ENCODE measurements at regions not wholly inside any gene's neighbourhood (a gene's known extent, or its start where the extent isn't known, plus 50 kb on each side); places are given as distances from the start of the nearest gene placed in this dataset.

DNA sequence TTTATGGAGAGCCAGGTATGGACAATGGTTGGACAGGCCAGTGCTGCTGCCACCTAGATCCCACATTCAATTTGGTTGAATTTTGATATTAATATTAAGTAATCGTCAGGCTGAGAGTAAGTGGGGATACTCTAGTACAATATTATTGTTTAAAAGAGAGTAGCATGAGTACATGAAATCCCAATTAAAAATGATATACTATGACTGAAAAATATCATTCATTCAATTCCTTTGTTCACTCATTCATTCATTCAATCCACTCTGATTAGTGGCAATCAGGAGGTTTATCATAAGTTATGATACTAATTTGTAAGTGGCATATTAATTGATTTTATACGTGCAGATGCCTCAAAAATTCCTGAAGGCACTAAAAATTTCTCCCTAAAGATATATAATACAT lies 224.2 kb downstream of the DMRT2 start:
- DNase-seq = no peak
- Mint-ChIP-seq H3K27ac (no peak overlapping the region), H3K4me3 (no peak overlapping the region), H3K9me3 (no peaks in the 10 kb centered on the region), H3K4me1 (ENCODE audit: low read depth) (no peaks in the 10 kb centered on the region), H3K27me3 (peaks cover 3% of the 10 kb centered on the region), H3K36me3 (no peaks in the 10 kb centered on the region)
- intact Hi-C loops (cut with micrococcal nuclease) = no loop called here
- ChIA-PET POLR2A (no interaction called here), CTCF (no interaction called here)

DNA sequence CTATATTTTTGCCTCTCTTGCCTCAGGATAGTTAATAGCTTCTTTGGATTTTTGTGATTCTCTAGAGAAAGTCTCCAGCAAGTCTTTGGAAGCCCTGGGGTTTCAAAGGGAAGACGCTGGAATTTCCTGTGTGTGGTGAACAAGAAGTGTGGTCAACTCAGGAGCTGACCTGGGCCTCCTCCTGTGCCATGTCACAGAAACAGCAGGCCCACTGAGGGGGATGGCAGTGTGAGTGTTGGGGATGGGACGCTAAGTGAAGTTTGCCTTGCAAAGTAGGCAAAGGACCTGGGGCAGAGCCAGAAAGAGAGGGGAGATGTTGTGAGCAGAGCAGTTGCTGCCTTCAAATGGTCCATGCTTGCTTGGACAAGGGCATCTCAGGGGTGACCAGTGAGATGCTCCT lies 226.3 kb downstream of the DMRT2 start:
- H3K36me3 Mint-ChIP-seq = no peaks in the 10 kb centered on the region
- CTCF ChIA-PET = no interaction called here
- no peak overlapping the region for H3K4me3 Mint-ChIP-seq
- intact Hi-C loops (cut with micrococcal nuclease) = no loop called here
- H3K27ac Mint-ChIP-seq = no peak overlapping the region
- POLR2A ChIA-PET = no interaction called here
- H3K9me3 Mint-ChIP-seq = no peaks in the 10 kb centered on the region
- no peaks in the 10 kb centered on the region for H3K4me1 Mint-ChIP-seq (ENCODE audit: low read depth)
- H3K27me3 Mint-ChIP-seq = peaks cover 3% of the 10 kb centered on the region
- no peak for DNase-seq

DNA sequence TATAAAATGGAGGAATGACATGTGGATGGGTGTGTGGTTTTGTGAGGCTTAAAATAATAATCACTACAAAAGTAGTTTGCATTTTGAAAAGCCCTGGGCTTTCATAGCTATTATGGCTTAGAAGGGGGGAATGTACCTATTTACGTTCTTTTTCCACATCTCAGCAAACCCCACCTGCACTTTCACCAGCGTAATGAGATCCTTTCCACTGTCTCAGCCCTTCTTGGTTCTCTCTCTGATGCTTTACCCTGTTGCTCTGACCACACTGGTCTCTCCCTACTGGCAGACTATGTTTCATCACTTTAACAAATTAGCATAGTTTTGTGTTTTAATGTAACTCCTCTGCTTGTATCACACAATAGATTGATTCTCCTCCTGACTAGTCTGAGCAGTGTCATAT lies 234.6 kb downstream of the DMRT2 start:
- no peak for DNase-seq
- intact Hi-C loops (cut with micrococcal nuclease) = no loop called here
- peaks cover 2% of the 10 kb centered on the region for H3K9me3 Mint-ChIP-seq
- ChIA-PET CTCF (no interaction called here), POLR2A (no interaction called here)
- H3K27me3 Mint-ChIP-seq = no peaks in the 10 kb centered on the region
- H3K4me3 Mint-ChIP-seq = no peak overlapping the region
- no peaks in the 10 kb centered on the region for H3K4me1 Mint-ChIP-seq (ENCODE audit: low read depth)
- H3K27ac Mint-ChIP-seq = no peak overlapping the region
- H3K36me3 Mint-ChIP-seq = no peaks in the 10 kb centered on the region

DNA sequence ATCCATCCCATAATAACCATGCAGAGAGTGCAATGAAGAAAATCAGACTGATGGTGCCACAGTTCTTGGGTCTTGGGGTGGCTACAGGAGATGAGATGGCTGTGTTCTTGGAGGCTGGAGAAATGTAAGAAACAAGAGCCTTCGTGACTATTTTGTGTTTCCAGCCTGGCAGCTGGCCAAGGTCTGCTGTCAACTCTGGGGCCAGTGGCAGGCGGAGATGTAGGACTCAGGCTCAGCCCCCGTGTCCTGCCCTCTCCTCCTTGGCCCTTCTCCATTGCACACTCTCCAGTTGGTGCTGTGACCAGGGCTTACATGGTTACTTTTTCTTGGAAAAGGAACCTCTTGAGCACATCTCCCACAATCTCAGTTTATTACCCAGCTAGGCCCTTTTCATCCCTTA lies 235.4 kb downstream of the DMRT2 start:
- POLR2A ChIA-PET = no interaction called here
- no peak for DNase-seq
- no peak overlapping the region for H3K27ac Mint-ChIP-seq
- CTCF ChIA-PET = no interaction called here
- H3K9me3 Mint-ChIP-seq = peaks cover 2% of the 10 kb centered on the region
- no peaks in the 10 kb centered on the region for H3K36me3 Mint-ChIP-seq
- no peaks in the 10 kb centered on the region for H3K27me3 Mint-ChIP-seq
- intact Hi-C loops (cut with micrococcal nuclease) = no loop called here
- no peak overlapping the region for H3K4me3 Mint-ChIP-seq
- H3K4me1 Mint-ChIP-seq (ENCODE audit: low read depth) = no peaks in the 10 kb centered on the region

DNA sequence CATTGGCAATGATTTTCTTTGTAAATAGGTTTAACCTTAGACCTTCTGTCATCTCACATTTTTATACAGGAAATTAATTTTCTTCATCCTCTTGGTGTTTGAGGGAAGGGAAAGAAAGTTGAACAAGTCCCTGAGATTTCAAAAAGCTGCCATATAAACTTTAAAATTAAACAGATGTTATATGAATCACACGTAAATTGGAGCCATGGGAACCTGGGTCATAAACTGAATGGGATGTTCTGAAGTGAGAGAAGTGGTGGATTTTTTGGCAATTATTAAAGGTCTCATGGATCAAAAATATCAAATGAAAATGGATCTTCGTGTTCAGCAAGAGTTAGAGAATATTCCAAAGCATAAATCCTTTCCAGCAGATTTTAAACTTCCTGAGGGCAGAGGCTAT lies 242.2 kb downstream of the DMRT2 start:
- CTCF ChIA-PET = no interaction called here
- POLR2A ChIA-PET = no interaction called here
- Mint-ChIP-seq H3K27ac (no peak overlapping the region), H3K27me3 (peaks cover 2% of the 10 kb centered on the region), H3K4me3 (no peak overlapping the region), H3K36me3 (no peaks in the 10 kb centered on the region), H3K4me1 (ENCODE audit: low read depth) (no peaks in the 10 kb centered on the region), H3K9me3 (no peaks in the 10 kb centered on the region)
- no peak for DNase-seq
- intact Hi-C loops (cut with micrococcal nuclease) = no loop called here

DNA sequence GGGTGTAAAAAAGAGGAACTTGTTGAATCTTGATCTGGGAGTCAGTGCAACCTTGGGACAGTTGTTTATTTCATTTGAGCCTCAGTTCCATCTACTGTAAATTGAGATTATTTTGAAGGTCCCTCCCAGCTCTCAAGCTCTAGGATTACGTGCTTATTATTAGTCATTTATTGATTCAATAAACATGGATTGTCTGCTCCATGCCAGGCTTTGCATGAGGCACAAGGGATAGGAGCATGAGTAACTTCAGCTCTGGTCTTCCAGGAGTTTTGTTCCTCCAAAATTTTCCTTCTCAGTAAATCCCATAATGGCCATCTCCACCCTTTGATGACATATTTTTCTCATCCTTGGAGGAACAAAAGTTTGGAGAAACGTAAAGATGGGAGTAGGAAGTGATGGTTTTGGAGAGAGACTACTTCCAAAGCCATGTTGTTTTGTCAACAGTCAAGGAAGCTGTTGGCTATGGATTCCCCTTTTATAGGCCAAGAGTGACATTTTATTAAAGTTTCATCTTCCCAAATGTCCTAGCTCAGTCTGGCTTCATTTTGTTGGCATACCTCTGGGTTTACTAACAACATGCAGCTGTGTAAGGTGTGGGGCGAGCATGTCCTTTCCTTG lies 244.6 kb downstream of the DMRT2 start:
- DNase-seq = no peak
- POLR2A ChIA-PET = no interaction called here
- Mint-ChIP-seq H3K4me3 (no peak overlapping the region), H3K36me3 (no peaks in the 10 kb centered on the region), H3K27ac (no peak overlapping the region), H3K4me1 (ENCODE audit: low read depth) (no peaks in the 10 kb centered on the region), H3K27me3 (peaks cover 2% of the 10 kb centered on the region), H3K9me3 (no peaks in the 10 kb centered on the region)
- intact Hi-C loops (cut with micrococcal nuclease) = no loop called here
- CTCF ChIA-PET = no interaction called here

DNA sequence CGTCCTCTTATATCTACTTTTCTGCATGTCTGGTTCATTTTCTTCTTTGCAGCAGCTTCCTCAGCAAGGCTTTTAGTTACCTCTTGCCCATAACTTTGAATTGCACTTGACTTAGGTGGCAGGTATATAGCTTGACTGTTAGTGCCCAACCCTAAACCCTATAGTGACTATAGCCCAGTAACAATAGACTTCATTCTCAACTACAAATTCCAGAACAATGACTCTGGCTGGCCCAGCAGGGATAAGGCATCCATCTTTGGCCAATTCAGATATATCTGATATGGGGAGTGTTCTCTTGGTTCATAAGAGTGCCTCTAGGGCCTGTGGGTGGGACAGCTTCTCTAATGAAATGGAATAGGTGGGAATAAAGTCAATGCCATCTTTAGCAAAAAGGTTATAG lies 246.2 kb downstream of the DMRT2 start:
- Mint-ChIP-seq H3K4me3 (no peak overlapping the region), H3K27me3 (peaks cover 2% of the 10 kb centered on the region), H3K9me3 (no peaks in the 10 kb centered on the region), H3K36me3 (no peaks in the 10 kb centered on the region), H3K27ac (no peak overlapping the region), H3K4me1 (ENCODE audit: low read depth) (no peaks in the 10 kb centered on the region)
- CTCF ChIA-PET = no interaction called here
- DNase-seq = no peak
- intact Hi-C loops (cut with micrococcal nuclease) = no loop called here
- POLR2A ChIA-PET = no interaction called here

DNA sequence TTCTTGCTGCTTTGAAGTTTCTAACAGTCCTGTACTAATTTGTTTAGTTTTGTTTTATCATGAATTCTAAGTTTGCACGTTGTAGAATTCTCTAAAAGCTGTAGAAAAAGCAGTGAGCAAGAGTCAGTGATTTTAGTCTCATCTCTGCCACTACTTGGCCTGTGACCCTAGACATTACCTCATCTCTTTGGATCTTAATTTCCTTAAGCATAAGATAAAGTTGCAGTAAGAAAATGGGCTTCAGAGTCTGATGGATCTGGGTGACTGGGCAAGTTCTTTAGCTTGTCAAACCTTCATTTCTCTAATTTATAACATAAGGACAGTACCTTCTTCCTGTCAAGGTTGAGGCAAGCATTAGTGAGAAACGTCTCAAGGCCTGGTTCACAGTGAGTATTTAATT lies 247.9 kb downstream of the DMRT2 start:
- no peaks in the 10 kb centered on the region for H3K9me3 Mint-ChIP-seq
- intact Hi-C loops (cut with micrococcal nuclease) = no loop called here
- DNase-seq = no peak
- H3K4me1 Mint-ChIP-seq (ENCODE audit: low read depth) = no peaks in the 10 kb centered on the region
- CTCF ChIA-PET = no interaction called here
- no peak overlapping the region for H3K27ac Mint-ChIP-seq
- no peaks in the 10 kb centered on the region for H3K36me3 Mint-ChIP-seq
- H3K4me3 Mint-ChIP-seq = no peak overlapping the region
- H3K27me3 Mint-ChIP-seq = no peaks in the 10 kb centered on the region
- POLR2A ChIA-PET = no interaction called here

DNA sequence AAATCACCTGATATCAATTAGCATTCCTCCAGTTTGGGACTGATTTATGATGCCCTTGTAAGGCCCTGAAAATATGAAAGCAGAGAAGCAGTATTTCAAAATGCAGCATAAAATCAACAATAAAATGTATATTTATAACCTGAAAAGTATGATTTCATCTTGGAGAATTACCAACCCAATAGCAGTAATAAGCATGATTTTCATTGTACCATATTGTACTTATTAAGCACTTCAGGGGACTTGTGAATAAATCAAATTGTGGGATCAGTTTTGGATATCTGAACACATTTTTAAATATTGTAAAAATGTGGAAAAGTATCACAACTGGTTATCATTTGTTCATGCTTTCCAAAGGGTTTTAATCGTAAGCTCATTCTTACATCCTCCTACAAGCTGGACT lies 250.8 kb downstream of the DMRT2 start:
- no peak for DNase-seq
- intact Hi-C loops (cut with micrococcal nuclease) = no loop called here
- POLR2A ChIA-PET = no interaction called here

DNA sequence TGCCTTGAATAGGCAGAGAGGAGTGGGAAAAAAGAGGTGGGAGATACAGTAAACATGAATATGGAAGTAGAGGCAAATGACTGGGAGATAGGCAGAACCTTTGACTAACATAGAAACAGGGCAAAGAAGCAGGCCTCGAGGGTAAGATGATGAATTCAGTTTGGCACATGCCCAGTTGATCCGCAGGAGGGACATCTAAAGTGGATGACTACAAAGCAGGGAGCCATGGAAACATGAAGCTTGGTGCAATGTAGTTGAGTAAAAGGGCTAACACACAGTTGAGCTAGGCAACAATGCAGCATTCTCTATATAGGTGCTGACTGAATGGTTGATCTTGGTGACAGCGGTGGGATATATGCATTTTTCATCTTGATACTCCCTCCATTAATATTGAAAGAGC lies 253.8 kb downstream of the DMRT2 start:
- DNase-seq = no peak
- H3K27ac Mint-ChIP-seq = no peak overlapping the region
- no peak overlapping the region for H3K4me3 Mint-ChIP-seq
- ChIA-PET POLR2A (no interaction called here), CTCF (no interaction called here)
- no peaks in the 10 kb centered on the region for H3K4me1 Mint-ChIP-seq (ENCODE audit: low read depth)
- no peaks in the 10 kb centered on the region for H3K9me3 Mint-ChIP-seq
- H3K36me3 Mint-ChIP-seq = no peaks in the 10 kb centered on the region
- intact Hi-C loops (cut with micrococcal nuclease) = no loop called here
- H3K27me3 Mint-ChIP-seq = no peaks in the 10 kb centered on the region

More for the DNA sequence above, 250.8 kb downstream of the DMRT2 start:
- H3K27ac Mint-ChIP-seq = no peak overlapping the region
- H3K4me1 Mint-ChIP-seq (ENCODE audit: low read depth) = no peaks in the 10 kb centered on the region
- no peaks in the 10 kb centered on the region for H3K27me3 Mint-ChIP-seq
- no peaks in the 10 kb centered on the region for H3K9me3 Mint-ChIP-seq
- no peak overlapping the region for H3K4me3 Mint-ChIP-seq
- CTCF ChIA-PET = no interaction called here
- H3K36me3 Mint-ChIP-seq = no peaks in the 10 kb centered on the region

DNA sequence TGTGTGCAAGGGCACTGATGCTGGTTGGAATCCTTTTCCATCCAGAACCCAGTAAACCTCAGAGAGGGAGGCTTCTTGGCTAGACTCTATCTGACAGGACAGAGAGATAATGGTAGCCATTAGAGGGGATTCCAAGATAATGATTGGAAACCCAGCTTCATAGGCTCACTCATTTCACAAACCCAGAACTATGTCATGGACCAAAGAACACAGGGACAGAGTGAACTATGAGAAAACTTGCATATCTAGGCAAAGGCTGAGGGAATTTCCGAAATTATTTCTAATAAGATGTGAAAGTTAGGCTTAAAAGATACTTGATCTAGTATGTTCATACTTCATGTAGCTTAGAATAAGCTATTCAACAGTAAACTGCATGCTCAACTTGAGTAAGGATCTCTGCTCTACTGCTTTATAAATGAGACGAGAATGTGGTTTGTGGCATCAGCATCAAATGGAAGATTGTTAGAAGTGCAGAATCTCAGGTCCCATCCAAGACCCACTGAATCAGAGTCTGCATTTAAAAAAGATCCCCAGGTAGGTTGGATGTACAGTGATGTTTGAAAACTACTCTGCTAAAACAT lies 261.4 kb downstream of the DMRT2 start:
- H3K27me3 Mint-ChIP-seq = no peaks in the 10 kb centered on the region
- intact Hi-C loops (cut with micrococcal nuclease) = no loop called here
- POLR2A ChIA-PET = no interaction called here
- H3K4me1 Mint-ChIP-seq (ENCODE audit: low read depth) = no peaks in the 10 kb centered on the region
- CTCF ChIA-PET = no interaction called here
- H3K9me3 Mint-ChIP-seq = peaks cover 7% of the 10 kb centered on the region
- H3K4me3 Mint-ChIP-seq = no peak overlapping the region
- no peak overlapping the region for H3K27ac Mint-ChIP-seq
- H3K36me3 Mint-ChIP-seq = no peaks in the 10 kb centered on the region
- DNase-seq = no peak

DNA sequence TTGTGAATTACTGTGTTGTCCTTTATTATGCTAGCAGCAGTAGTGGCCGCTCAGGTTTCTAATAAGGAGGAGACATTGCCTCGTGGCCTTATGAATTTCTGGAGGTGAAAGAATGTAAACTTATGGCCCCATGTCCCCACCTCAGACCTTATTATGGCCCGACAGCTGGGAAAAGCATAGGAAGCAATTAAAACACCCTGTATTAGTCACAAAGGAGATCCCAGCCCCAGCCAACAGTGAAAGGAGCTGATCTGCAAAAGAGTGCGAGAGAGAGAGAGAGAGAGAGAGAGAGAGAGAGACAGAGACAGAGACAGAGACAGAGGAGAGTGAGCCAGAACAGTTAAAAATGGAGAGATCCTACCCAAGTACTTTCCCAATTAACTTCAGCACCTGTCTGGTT lies 269.3 kb downstream of the DMRT2 start:
- DNase-seq = no peak
- POLR2A ChIA-PET = no interaction called here

DNA sequence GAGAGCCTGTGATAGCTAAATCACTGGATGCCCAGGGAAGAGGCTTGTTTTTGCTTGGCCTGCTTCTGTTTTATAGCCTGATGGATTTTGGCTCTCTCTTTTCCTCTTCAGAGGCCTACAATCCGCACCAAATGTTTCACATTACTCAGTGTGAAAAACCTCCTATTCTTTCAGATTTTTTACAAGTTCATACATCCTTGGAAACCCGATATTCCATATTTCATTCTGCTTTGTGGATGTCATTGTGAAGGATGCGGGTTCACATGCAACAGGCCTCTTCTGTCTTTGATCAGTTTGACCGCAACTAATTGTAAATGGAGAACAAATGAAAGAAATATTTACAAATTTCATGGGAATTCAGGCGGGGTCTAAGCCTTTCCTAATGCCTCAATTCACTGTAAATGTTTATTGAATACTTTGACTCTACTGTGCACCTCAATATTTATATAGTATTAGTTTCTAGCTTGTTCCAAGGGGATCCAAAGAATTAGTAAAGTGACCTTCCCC lies 269.9 kb downstream of the DMRT2 start:
- POLR2A ChIA-PET = no interaction called here
- H3K4me1 Mint-ChIP-seq (ENCODE audit: low read depth) = no peaks in the 10 kb centered on the region
- DNase-seq = no peak
- H3K27ac Mint-ChIP-seq = no peak overlapping the region
- H3K4me3 Mint-ChIP-seq = no peak overlapping the region
- intact Hi-C loops (cut with micrococcal nuclease) = no loop called here
- H3K27me3 Mint-ChIP-seq = no peaks in the 10 kb centered on the region
- CTCF ChIA-PET = no interaction called here
- no peaks in the 10 kb centered on the region for H3K36me3 Mint-ChIP-seq
- peaks cover 8% of the 10 kb centered on the region for H3K9me3 Mint-ChIP-seq

More for the DNA sequence above, 269.3 kb downstream of the DMRT2 start:
- intact Hi-C loops (cut with micrococcal nuclease) = no loop called here
- no peak overlapping the region for H3K27ac Mint-ChIP-seq
- H3K9me3 Mint-ChIP-seq = peaks cover 8% of the 10 kb centered on the region
- CTCF ChIA-PET = no interaction called here
- no peaks in the 10 kb centered on the region for H3K4me1 Mint-ChIP-seq (ENCODE audit: low read depth)
- no peaks in the 10 kb centered on the region for H3K36me3 Mint-ChIP-seq
- H3K4me3 Mint-ChIP-seq = no peak overlapping the region
- H3K27me3 Mint-ChIP-seq = no peaks in the 10 kb centered on the region

Data from activated CD4-positive, alpha-beta memory T cell treated with anti-CD3 and anti-CD28 coated beads for 36 hours (primary cell).